Dedifferentiated amniotic fluid mesenchymal stem cell (primary cell): ENCODE measurements at regions not wholly inside any gene's neighbourhood (a gene's known extent, or its start where the extent isn't known, plus 50 kb on each side); places are given as distances from the start of the nearest gene placed in this dataset.
A peak's percentile ranks its signal among the peaks of the same experiment; 100 is the strongest.
"Not testable (repeated sequence)": the region's sequence is repeated elsewhere in the genome, so short reads cannot be mapped to it uniquely, and the experiment has no call there.

Experiments used
- DNase-seq: peaks from one replicate; pipeline ENCODE4 v3.0.0-alpha.2; 2016; ENCODE audit errors: extremely low spot score

- DNase-seq = no peak
Observed at GRCh38 chr9:86575825-86576525, 221.8 kb upstream of the TUT7 start.

GRCh38 chr9:86575137-86575536 is 220.9 kb upstream of the TUT7 start:
- DNase-seq = no peak

GRCh38 chr9:86573886-86574285 is 219.7 kb upstream of the TUT7 start:
- DNase-seq = no peak

GRCh38 chr9:86572904-86573303 is 218.7 kb upstream of the TUT7 start:
- DNase-seq = no peak

GRCh38 chr9:86565603-86566002 is 211.4 kb upstream of the TUT7 start:
- not testable (repeated sequence) for DNase-seq

GRCh38 chr9:86563936-86564335 is 209.7 kb upstream of the TUT7 start:
- no peak for DNase-seq

- peak; percentile 54 for DNase-seq
Observed at GRCh38 chr9:86563350-86563749, 209.1 kb upstream of the TUT7 start.

GRCh38 chr9:86562691-86563090 is 208.5 kb upstream of the TUT7 start:
- no peak for DNase-seq

GRCh38 chr9:86557918-86558317 is 203.7 kb upstream of the TUT7 start:
- DNase-seq = no peak

- peak; percentile 62 for DNase-seq
Observed at GRCh38 chr9:86557063-86557766, 203.0 kb upstream of the TUT7 start.

- DNase-seq = no peak
Observed at GRCh38 chr9:86555661-86556060, 201.5 kb upstream of the TUT7 start.

- DNase-seq = peak; percentile 20
Observed at GRCh38 chr9:86550401-86550800, 196.2 kb upstream of the TUT7 start.

GRCh38 chr9:86549920-86550319 is 195.7 kb upstream of the TUT7 start:
- peak; percentile 16 for DNase-seq

GRCh38 chr9:86549401-86549811 is 195.2 kb upstream of the TUT7 start:
- peak; percentile 84 for DNase-seq

- DNase-seq = no peak
Observed at GRCh38 chr9:86548220-86548619, 194.0 kb upstream of the TUT7 start.

- no peak for DNase-seq
Observed at GRCh38 chr9:86547571-86547970, 193.4 kb upstream of the TUT7 start.

GRCh38 chr9:86546712-86547111 is 192.5 kb upstream of the TUT7 start:
- DNase-seq = no peak

- DNase-seq = no peak
Observed at GRCh38 chr9:86545090-86545489, 190.9 kb upstream of the TUT7 start.

GRCh38 chr9:86541014-86541570 is 186.9 kb upstream of the TUT7 start:
- DNase-seq = no peak

GRCh38 chr9:86535406-86535915 is 181.3 kb upstream of the TUT7 start:
- no peak for DNase-seq

GRCh38 chr9:86534572-86535258 is 180.5 kb upstream of the TUT7 start:
- DNase-seq = peak; percentile 95

GRCh38 chr9:86531971-86532640 is 177.9 kb upstream of the TUT7 start:
- no peak for DNase-seq
